HG02973 (cell line): ENCODE measurements at regions not wholly inside any gene's neighbourhood (a gene's known extent, or its start where the extent isn't known, plus 50 kb on each side); places are given as distances from the start of the nearest gene placed in this dataset.
"Not testable (repeated sequence)": the region's sequence is repeated elsewhere in the genome, so short reads cannot be mapped to it uniquely, and the experiment has no call there.

ENCODE experiments used
- ATAC-seq: cut with Tn5 transposase; IDR thresholded peaks from one replicate; pipeline ENCODE4 v1.9.1; 2021; ENCODE audit warnings: moderate library complexity; ENCODE audit not compliant: unreplicated experiment

DNA sequence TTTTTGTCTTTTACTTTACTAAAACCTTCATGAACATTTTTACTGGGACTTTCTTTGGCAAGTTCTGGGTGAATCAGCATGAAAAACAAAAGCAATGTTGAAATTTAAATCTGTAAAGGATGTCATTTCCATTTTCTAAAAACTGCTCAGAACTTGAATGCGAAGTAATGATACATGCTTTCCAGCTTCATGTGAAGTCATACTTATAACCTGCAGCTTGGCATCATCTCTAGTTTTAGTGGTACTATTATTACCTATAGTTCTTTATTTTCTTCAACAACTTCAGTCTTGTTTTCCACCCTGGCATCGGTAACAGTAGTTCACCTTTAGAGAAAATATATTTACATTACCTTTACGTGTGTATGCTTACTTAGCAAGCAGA is 421.4 kb upstream of the DIPK2B start:
- no peak for ATAC-seq

GRCh38 chrX:45621376-45622041 is 420.8 kb upstream of the DIPK2B start:
- ATAC-seq, result no peak

- no peak for ATAC-seq
Observed at GRCh38 chrX:45619290-45619689, 418.6 kb upstream of the DIPK2B start.

GRCh38 chrX:45615591-45615990 is 414.9 kb upstream of the DIPK2B start:
- not testable (repeated sequence) for ATAC-seq

GRCh38 chrX:45614853-45615252 is 414.2 kb upstream of the DIPK2B start:
- no peak for ATAC-seq

GRCh38 chrX:45602151-45602550 is 401.5 kb upstream of the DIPK2B start:
- ATAC-seq, result no peak

- ATAC-seq, result no peak
Observed at GRCh38 chrX:45601052-45601451, 400.4 kb upstream of the DIPK2B start.

- no peak for ATAC-seq
Observed at GRCh38 chrX:45598861-45599260, 398.2 kb upstream of the DIPK2B start.

DNA sequence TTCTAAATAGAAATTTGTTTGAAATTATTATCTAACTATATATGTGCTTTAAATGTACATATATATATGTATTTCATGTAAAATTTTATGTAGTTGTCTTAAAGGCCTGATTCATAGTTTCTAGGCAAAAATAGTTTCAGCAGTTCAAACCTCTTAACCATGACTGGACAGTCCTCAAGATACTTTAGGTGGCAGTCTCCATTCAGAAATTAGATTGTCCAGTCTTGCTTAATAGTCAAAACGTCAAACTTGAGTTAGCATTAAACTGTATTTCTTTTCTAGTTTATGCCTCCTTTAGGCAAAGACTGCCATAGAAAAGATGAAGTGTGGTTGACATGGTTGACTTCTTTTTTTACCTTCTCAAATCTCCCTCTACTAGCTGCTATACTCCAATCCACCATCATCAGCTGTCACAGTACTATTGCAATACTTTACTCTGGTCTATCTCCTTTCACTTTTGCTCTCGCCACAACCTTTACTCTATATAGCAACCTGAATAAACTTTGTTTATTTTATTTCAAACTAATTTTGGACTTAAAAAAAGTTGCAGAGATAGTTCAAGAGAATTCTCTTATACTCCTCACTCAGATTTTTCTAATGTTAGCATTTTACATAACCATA is 395.6 kb upstream of the DIPK2B start:
- ATAC-seq, result no peak

DNA sequence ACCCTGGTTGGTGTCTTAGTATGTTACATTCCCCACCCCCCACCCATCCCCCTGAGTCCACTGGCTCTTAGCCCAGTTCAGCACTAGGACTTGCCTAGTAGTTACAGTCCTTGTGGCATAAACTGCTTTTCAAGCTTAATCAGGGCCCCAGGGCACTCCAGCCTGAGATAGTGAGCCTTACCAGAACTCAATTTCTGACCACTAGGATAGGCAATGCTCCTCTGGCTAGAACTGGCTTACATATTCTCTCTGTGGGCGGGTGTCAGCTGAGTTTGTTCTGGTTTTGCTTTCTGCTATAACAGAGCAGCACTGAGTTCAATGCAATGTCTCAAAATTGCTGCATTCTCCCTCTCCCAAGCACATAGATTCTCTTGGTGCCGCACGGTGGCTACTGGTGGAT is 391.4 kb upstream of the DIPK2B start:
- ATAC-seq, result no peak

GRCh38 chrX:45591650-45592049 is 391.0 kb upstream of the DIPK2B start:
- no peak for ATAC-seq

- ATAC-seq, result no peak
Observed at GRCh38 chrX:45584717-45585116, 384.0 kb upstream of the DIPK2B start.

DNA sequence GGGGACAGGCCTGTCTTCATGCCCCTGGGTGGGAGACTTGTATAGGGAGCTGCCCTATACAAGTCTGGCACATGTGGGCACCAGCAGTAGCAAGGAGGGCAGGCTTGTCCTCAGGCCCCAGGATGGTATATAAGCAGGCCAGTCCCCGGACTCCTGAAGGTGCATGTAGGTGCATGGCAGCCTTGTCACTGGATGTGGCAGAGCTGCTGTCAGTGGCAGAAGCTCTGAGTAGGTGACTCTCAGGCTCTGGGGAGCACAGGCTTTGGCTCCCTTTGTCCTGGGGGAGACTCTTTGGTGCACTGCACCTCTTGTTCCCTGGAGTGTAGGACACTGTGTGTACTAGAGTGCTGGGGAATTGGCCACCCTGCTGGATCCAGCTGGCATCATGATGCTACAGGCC is 376.7 kb upstream of the DIPK2B start:
- ATAC-seq, result no peak

GRCh38 chrX:45571453-45571852 is 370.8 kb upstream of the DIPK2B start:
- ATAC-seq, result no peak

DNA sequence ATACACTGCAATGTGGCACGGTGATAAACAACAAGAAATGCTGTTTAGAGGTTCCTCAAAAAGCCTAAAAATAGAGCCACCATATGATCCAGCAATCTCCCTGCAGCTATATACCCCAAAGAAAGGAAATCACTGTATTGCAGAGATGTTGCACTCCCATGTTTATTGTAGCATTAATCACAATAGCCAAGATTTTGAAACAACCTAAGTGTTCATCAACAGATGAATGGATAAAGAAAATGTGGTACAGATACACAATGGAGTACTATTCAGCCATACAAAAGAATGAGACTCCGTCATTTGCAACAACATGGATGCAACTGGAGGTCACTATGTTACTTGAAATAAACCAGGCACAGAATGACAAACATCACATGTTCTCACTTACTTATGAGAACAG is 365.8 kb upstream of the DIPK2B start:
- ATAC-seq, result no peak

GRCh38 chrX:45557387-45557786 is 356.7 kb upstream of the DIPK2B start:
- ATAC-seq, result no peak

- no peak for ATAC-seq
Observed at GRCh38 chrX:45554736-45555135, 354.1 kb upstream of the DIPK2B start.

DNA sequence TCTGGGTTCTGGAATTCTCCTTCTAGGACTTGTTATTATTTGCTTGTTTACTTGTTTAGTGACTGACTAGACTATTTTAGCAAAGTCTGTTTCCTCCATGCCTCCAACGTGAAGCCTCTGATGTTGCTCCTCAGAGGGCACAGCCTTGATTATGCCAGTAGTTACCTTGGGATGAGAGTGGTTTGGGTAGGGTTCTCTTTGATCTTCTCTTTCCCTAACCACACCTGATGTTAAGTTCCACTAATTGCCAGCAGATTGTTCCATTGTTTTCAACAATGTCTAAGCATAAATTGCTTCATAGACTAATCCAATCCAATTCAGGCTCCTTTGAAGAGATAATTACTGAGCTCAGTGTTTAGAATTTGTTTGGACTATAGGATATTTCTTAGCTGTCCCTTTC is 352.7 kb upstream of the DIPK2B start:
- no peak for ATAC-seq

- not testable (repeated sequence) for ATAC-seq
Observed at GRCh38 chrX:45546697-45547096, 346.0 kb upstream of the DIPK2B start.

DNA sequence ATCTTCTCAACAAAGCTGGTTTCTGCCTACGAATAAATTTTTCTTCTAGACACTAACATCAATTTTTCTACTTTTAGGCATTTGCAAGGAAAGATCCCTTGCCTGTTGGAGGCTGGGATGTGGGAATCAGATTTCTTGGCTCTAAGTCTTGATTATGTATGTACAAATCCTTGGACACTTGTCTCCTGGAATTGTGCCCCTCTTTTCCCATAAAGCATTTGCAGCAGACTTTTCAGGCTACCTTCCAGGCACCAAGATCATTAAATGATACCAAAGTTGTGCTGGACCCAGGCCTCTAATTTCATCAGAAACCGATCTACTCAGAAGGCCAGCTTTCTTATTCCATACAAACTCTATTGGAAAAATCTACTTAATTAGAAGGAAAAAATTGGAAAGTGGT is 339.5 kb upstream of the DIPK2B start:
- ATAC-seq, result no peak

GRCh38 chrX:45537936-45538335 is 337.3 kb upstream of the DIPK2B start:
- ATAC-seq, result no peak

DNA sequence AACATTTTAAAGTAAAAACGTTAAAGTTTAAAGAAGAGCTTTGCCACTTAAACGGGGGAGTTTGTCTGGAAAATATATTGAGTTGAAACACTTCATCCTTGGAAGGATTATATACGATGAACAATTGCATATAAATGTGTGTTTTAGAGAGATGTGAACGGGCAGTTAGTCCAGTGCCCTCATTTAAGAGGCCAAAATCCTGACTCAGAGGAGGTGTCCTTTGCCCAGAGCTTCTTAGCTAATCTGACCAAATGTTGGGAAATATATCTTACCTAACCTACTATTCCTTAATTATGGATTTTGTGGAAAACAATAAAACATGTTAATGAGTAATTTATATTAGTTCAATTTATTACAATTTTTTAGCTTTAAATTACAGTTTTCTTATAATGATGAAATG is 327.2 kb upstream of the DIPK2B start:
- no peak for ATAC-seq

GRCh38 chrX:45524805-45525204 is 324.1 kb upstream of the DIPK2B start:
- no peak for ATAC-seq
